ENCODE measurements at regions not wholly inside any gene's neighbourhood (a gene's known extent, or its start where the extent isn't known, plus 50 kb on each side); places are given as distances from the start of the nearest gene placed in this dataset.

DNA sequence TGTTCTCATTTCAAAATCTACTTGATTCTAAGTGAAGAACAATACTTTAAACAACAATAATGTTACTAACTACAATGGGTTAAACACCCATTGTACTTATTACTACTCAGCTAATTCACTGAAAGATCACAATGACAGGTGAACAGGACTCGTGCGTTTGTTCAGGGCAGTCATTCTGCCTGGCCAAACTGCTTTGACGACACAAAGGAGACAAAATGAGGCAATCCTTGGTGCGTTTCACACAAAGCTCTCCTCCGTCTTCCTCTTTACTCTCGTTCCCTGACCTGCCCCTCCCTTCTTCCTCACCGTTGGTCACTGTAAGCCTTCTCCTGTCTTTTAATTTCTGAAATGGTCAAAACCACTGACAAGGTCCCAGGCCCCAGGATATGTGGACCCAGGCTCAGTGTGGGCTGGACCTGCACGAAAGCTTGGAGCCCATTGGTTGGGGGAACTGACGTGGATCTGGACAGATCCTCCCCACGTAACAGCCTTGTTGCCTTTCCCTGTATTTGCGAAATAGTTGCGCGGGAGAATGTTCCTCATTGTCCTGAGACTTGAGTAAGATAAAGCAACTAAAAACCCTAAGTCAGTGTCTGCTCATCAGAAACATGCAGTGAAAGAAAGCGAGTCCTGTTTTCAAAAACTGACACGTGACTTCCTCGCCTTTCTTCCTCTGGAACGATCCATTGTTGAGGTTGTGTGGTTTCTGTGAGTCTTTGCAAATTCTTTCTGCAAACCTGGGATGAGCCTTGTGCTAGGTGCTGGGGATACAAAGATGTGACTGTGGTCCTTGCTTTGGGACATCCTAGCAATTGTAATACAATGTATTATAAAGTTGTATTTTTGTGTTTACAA is 147.1 kb upstream of the RGMA start:
- Histone ChIP-seq H3K27ac (ENCODE audit: low read depth, low read length) (peak overlapping the region; percentile 48), H3K9ac (ENCODE audit: low read depth in 1 of 3, low read length in 3 of 3) (no peak overlapping the region), H3K36me3 (ENCODE audit: control insufficient read depth in 3 of 3, insufficient read depth in 3 of 3, low read length in 3 of 3) (peaks cover 0 to 2% (median 0%) of the 10 kb centered on the region in 3 donors)

DNA sequence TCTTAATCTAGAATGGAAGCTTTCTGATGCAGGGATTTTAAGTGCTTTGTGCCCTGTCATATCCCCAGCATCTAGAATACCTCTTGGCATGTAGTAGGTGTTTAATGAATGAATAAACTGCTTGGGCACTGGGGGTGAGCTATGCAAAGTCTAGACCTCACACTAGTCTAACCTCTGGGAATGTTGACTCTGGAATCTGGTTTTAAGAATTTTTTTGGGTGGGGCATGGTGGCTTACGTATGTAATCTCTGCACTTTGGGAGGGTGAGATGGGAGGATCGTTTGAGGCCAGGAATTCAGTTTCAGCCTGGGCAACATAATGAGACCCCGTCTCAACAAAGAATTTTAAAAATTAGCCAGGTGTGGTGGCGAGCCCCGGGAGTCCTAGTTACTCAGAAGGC is 146.3 kb upstream of the RGMA start:
- no peak overlapping the region for H3K9ac ChIP-seq (ENCODE audit: low read depth in 1 of 3, low read length in 3 of 3)
- no peak overlapping the region for H3K27ac ChIP-seq (ENCODE audit: low read depth, low read length)
- no peaks in the 10 kb centered on the region for H3K4me1 ChIP-seq (ENCODE audit: control insufficient read depth in 3 of 3, insufficient read depth in 3 of 3, low read length in 3 of 3)
- no peaks in the 10 kb centered on the region for H3K9me3 ChIP-seq (ENCODE audit: control insufficient read depth in 3 of 3, low read length in 3 of 3)
- no peaks in the 10 kb centered on the region for H3K27me3 ChIP-seq (ENCODE audit: control insufficient read depth in 3 of 3, insufficient read depth in 3 of 3, low read length in 3 of 3)
- H3K36me3 ChIP-seq (ENCODE audit: control insufficient read depth in 3 of 3, insufficient read depth in 3 of 3, low read length in 3 of 3), result peaks cover 0 to 2% (median 0%) of the 10 kb centered on the region in 3 donors
- no peak overlapping the region for H3K4me3 ChIP-seq (ENCODE audit: low read length in 3 of 3)

More for the DNA sequence above, 147.1 kb upstream of the RGMA start:
- H3K27me3 ChIP-seq (ENCODE audit: control insufficient read depth in 3 of 3, insufficient read depth in 3 of 3, low read length in 3 of 3), result no peaks in the 10 kb centered on the region
- no peak overlapping the region for H3K4me3 ChIP-seq (ENCODE audit: low read length in 3 of 3)
- no peaks in the 10 kb centered on the region for H3K9me3 ChIP-seq (ENCODE audit: control insufficient read depth in 3 of 3, low read length in 3 of 3)
- H3K4me1 ChIP-seq (ENCODE audit: control insufficient read depth in 3 of 3, insufficient read depth in 3 of 3, low read length in 3 of 3), result no peaks in the 10 kb centered on the region

DNA sequence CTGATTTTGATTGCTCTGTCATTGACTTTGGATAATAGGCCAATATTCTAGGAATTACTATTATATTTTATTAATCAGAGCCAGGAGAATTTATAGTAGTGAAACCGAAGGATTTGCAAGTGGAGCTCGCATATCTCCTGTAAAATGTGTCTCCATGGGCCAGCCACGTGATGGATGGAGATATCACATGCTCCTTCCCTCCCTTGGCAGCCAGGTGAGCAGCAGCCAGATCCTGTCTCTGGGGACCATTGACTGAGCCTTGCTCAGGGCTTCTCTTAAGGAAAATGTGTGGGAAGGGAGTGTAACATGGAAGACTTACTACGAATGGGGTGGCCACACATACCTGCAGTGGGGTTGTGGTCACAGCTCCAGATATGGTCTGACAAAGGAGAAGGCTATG is 144.7 kb upstream of the RGMA start:
- no peaks in the 10 kb centered on the region for H3K4me1 ChIP-seq (ENCODE audit: control insufficient read depth in 3 of 3, insufficient read depth in 3 of 3, low read length in 3 of 3)
- no peaks in the 10 kb centered on the region for H3K27me3 ChIP-seq (ENCODE audit: control insufficient read depth in 3 of 3, insufficient read depth in 3 of 3, low read length in 3 of 3)
- no peak overlapping the region for H3K4me3 ChIP-seq (ENCODE audit: low read length in 3 of 3)
- H3K9ac ChIP-seq (ENCODE audit: low read depth in 1 of 3, low read length in 3 of 3), result no peak overlapping the region
- H3K9me3 ChIP-seq (ENCODE audit: control insufficient read depth in 3 of 3, low read length in 3 of 3), result no peaks in the 10 kb centered on the region
- no peak overlapping the region for H3K27ac ChIP-seq (ENCODE audit: low read depth, low read length)
- no peaks in the 10 kb centered on the region for H3K36me3 ChIP-seq (ENCODE audit: control insufficient read depth in 3 of 3, insufficient read depth in 3 of 3, low read length in 3 of 3)

DNA sequence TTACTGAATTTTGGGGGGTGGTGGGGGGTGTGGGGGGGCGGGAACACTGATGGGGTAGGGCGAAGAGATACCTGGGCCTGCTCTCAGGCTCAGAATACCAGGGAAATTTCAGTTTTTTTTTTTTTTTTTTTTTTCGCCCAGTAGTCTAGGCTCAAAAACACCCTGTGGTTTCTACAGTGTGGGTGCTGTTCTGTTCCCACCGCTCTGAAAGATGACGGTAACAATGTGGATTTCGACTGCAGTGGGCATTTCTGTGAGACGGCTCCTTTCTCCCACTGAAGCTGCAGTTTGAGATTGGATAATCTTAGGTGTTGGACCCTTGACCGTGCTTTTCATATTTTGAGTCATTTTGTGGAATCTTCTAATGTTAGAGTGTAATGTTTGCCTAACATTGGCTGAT is 143.8 kb upstream of the RGMA start:
- Histone ChIP-seq H3K4me3 (ENCODE audit: low read length in 3 of 3) (no peak overlapping the region), H3K9me3 (ENCODE audit: control insufficient read depth in 3 of 3, low read length in 3 of 3) (no peaks in the 10 kb centered on the region), H3K27me3 (ENCODE audit: control insufficient read depth in 3 of 3, insufficient read depth in 3 of 3, low read length in 3 of 3) (no peaks in the 10 kb centered on the region), H3K36me3 (ENCODE audit: control insufficient read depth in 3 of 3, insufficient read depth in 3 of 3, low read length in 3 of 3) (no peaks in the 10 kb centered on the region), H3K27ac (ENCODE audit: low read depth, low read length) (no peak overlapping the region), H3K4me1 (ENCODE audit: control insufficient read depth in 3 of 3, insufficient read depth in 3 of 3, low read length in 3 of 3) (no peaks in the 10 kb centered on the region), H3K9ac (ENCODE audit: low read depth in 1 of 3, low read length in 3 of 3) (no peak overlapping the region)

DNA sequence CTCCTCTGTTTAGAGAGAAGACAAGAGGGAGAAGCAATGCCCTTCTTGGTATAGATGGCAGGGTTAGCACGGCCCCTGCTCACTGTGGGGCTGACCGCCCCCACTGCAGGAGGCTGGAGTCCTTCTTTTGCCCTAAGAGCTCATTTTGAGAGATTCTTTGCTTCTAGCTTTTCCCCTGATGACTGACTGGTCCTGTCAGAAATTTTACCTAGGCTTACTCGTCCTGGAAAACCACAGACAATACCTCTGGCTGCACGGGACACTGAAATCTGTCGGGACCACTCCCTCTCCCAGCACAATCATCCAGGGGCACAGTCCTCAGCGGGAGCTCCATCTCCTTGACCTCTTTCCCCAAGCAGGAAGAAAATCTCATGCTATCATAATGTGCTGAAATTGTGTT is 143.0 kb upstream of the RGMA start:
- H3K27me3 ChIP-seq (ENCODE audit: control insufficient read depth in 3 of 3, insufficient read depth in 3 of 3, low read length in 3 of 3), result no peaks in the 10 kb centered on the region
- H3K9ac ChIP-seq (ENCODE audit: low read depth in 1 of 3, low read length in 3 of 3), result no peak overlapping the region
- no peak overlapping the region for H3K4me3 ChIP-seq (ENCODE audit: low read length in 3 of 3)
- no peak overlapping the region for H3K27ac ChIP-seq (ENCODE audit: low read depth, low read length)
- H3K36me3 ChIP-seq (ENCODE audit: control insufficient read depth in 3 of 3, insufficient read depth in 3 of 3, low read length in 3 of 3), result no peaks in the 10 kb centered on the region
- H3K4me1 ChIP-seq (ENCODE audit: control insufficient read depth in 3 of 3, insufficient read depth in 3 of 3, low read length in 3 of 3), result no peaks in the 10 kb centered on the region
- H3K9me3 ChIP-seq (ENCODE audit: control insufficient read depth in 3 of 3, low read length in 3 of 3), result no peaks in the 10 kb centered on the region

DNA sequence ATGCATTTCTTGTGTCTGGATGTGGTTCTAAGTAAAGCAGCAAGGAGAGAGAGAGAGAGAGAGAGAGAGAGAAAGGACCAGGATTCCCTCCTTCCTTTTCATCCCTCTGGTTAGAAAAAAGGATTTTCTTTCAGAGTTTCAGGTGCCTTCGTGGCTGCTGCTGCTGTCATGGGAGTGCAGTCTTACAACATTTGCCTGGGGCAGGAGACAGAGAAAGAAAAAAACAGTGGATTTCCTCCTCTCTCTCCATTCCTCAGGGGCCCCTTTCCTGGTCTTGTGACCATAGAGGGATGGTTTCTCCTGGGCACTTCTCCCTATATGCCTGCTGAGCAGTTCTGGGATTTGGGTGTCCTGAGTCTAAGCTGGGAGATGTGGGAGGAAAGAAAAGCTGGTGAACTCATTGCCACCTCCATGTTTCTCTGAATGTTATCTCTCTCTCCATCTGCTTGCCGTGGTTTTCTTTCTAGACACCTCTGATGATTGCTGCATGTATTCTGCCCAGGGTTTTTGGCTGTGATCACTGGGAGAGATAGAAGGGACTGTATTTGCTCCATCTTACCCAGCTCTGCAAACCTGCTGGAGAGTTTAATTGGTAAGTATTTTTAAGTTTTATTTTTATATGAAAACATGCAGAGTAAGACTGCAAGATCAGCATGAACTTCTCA is 142.4 kb upstream of the RGMA start:
- Histone ChIP-seq H3K27ac (ENCODE audit: low read depth, low read length) (no peak overlapping the region), H3K9me3 (ENCODE audit: control insufficient read depth in 3 of 3, low read length in 3 of 3) (no peaks in the 10 kb centered on the region), H3K36me3 (ENCODE audit: control insufficient read depth in 3 of 3, insufficient read depth in 3 of 3, low read length in 3 of 3) (no peaks in the 10 kb centered on the region), H3K4me1 (ENCODE audit: control insufficient read depth in 3 of 3, insufficient read depth in 3 of 3, low read length in 3 of 3) (no peaks in the 10 kb centered on the region), H3K4me3 (ENCODE audit: low read length in 3 of 3) (no peak overlapping the region), H3K27me3 (ENCODE audit: control insufficient read depth in 3 of 3, insufficient read depth in 3 of 3, low read length in 3 of 3) (no peaks in the 10 kb centered on the region), H3K9ac (ENCODE audit: low read depth in 1 of 3, low read length in 3 of 3) (no peak overlapping the region)

DNA sequence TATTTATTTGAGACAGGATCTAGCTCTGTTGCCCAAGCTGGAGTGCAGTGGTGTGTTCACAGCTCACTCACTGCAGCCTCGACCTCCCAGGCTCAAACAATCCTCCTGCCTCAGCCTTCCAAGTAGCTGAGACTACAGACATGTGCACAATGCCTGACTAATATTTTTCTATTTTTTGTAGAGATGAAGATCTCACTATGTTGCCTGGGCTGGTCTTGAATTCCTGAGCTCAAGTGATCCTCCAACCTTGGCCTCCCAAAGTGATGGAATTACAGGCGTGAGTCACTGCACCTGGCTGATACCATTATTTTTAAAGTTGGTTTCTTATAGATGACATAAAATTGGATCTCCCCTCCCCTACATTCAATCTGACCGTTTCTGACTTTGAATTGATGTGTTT is 139.5 kb upstream of the RGMA start:
- Histone ChIP-seq H3K36me3 (ENCODE audit: control insufficient read depth in 3 of 3, insufficient read depth in 3 of 3, low read length in 3 of 3) (no peaks in the 10 kb centered on the region), H3K27me3 (ENCODE audit: control insufficient read depth in 3 of 3, insufficient read depth in 3 of 3, low read length in 3 of 3) (no peaks in the 10 kb centered on the region), H3K9me3 (ENCODE audit: control insufficient read depth in 3 of 3, low read length in 3 of 3) (no peaks in the 10 kb centered on the region), H3K4me3 (ENCODE audit: low read length in 3 of 3) (no peak overlapping the region), H3K4me1 (ENCODE audit: control insufficient read depth in 3 of 3, insufficient read depth in 3 of 3, low read length in 3 of 3) (no peaks in the 10 kb centered on the region), H3K27ac (ENCODE audit: low read depth, low read length) (no peak overlapping the region), H3K9ac (ENCODE audit: low read depth in 1 of 3, low read length in 3 of 3) (no peak overlapping the region)

DNA sequence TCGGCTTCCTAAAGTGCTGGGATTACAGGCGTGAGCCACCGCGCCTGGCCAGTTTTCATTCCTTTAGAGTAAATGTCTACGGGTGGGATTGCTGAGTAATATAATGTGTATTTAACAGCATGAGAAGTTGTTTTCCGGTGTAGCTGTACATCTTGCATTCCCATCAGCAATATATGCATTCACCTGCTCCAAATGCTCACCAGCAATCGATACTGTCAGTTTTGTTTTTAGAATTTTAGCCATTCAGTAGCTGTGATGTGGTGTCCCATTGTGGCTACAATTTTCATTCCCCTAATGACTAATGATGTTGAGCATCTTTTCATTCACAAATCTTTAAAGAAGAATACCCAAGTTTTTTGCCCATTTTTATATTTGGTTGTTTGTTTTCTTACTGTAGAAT is 134.8 kb upstream of the RGMA start:
- Histone ChIP-seq H3K9ac (ENCODE audit: low read depth in 1 of 3, low read length in 3 of 3) (no peak overlapping the region), H3K27ac (ENCODE audit: low read depth, low read length) (no peak overlapping the region), H3K9me3 (ENCODE audit: control insufficient read depth in 3 of 3, low read length in 3 of 3) (no peaks in the 10 kb centered on the region), H3K4me1 (ENCODE audit: control insufficient read depth in 3 of 3, insufficient read depth in 3 of 3, low read length in 3 of 3) (no peaks in the 10 kb centered on the region), H3K36me3 (ENCODE audit: control insufficient read depth in 3 of 3, insufficient read depth in 3 of 3, low read length in 3 of 3) (no peaks in the 10 kb centered on the region), H3K27me3 (ENCODE audit: control insufficient read depth in 3 of 3, insufficient read depth in 3 of 3, low read length in 3 of 3) (no peaks in the 10 kb centered on the region), H3K4me3 (ENCODE audit: low read length in 3 of 3) (no peak overlapping the region)

DNA sequence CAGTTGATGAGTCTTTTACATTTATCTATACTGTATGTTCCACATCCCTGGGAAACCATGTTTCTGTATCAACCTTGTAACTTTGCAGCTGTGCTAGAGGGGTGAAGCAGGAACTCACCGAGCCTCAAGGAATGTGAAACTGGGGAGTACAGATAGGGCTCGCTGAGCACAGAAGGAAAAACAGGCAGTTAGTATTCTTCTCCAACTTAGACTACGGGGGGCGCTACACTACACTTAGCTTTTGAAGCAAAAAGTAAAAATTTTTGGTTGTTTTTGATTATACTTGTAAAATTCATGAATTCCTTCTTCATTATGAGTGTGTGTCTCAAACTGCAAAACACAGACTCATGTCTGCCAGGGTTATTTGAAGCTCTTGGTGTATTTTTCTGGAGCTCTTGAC is 132.7 kb upstream of the RGMA start:
- Histone ChIP-seq H3K9me3 (ENCODE audit: control insufficient read depth in 3 of 3, low read length in 3 of 3) (no peaks in the 10 kb centered on the region), H3K27ac (ENCODE audit: low read depth, low read length) (no peak overlapping the region)

DNA sequence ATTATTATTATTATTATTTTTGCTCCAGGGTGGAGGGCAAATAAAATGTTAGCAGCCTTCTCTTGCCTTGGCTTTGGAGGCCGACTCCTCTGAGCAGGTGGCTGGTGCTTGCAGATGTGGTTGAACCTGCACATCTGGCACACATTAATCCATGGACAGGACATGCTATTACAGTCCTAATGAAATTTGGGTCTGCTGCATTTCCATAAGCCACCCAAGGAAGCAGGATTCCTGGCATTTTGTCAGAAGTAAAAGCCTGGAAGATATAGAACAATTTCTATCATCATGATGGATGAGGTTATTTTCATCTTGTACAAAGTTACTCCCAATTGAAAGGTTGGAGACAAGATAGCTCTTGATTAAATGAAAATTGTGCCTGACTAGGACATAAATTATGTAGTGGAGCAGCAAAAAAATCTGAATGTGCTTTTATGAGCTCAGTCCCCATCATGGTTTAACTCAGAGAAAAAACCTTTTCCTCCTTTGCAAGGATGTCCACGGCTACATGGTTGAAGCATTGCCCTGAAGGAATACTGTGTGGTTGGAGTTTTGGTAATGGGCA is 130.9 kb upstream of the RGMA start:
- Histone ChIP-seq H3K9ac (ENCODE audit: low read depth in 1 of 3, low read length in 3 of 3) (no peak overlapping the region), H3K4me1 (ENCODE audit: control insufficient read depth in 3 of 3, insufficient read depth in 3 of 3, low read length in 3 of 3) (peaks cover 10 to 16% (median 12%) of the 10 kb centered on the region in 3 donors), H3K4me3 (ENCODE audit: low read length in 3 of 3) (no peak overlapping the region), H3K9me3 (ENCODE audit: control insufficient read depth in 3 of 3, low read length in 3 of 3) (no peaks in the 10 kb centered on the region), H3K27ac (ENCODE audit: low read depth, low read length) (no peak overlapping the region), H3K36me3 (ENCODE audit: control insufficient read depth in 3 of 3, insufficient read depth in 3 of 3, low read length in 3 of 3) (no peaks in the 10 kb centered on the region), H3K27me3 (ENCODE audit: control insufficient read depth in 3 of 3, insufficient read depth in 3 of 3, low read length in 3 of 3) (no peaks in the 10 kb centered on the region)

More for the DNA sequence above, 132.7 kb upstream of the RGMA start:
- Histone ChIP-seq H3K4me1 (ENCODE audit: control insufficient read depth in 3 of 3, insufficient read depth in 3 of 3, low read length in 3 of 3) (peaks cover 6 to 10% (median 7%) of the 10 kb centered on the region in 3 donors), H3K27me3 (ENCODE audit: control insufficient read depth in 3 of 3, insufficient read depth in 3 of 3, low read length in 3 of 3) (no peaks in the 10 kb centered on the region), H3K9ac (ENCODE audit: low read depth in 1 of 3, low read length in 3 of 3) (no peak overlapping the region), H3K4me3 (ENCODE audit: low read length in 3 of 3) (no peak overlapping the region), H3K36me3 (ENCODE audit: control insufficient read depth in 3 of 3, insufficient read depth in 3 of 3, low read length in 3 of 3) (no peaks in the 10 kb centered on the region)

Data from skeletal muscle tissue (tissue), 3 donors.